ENCODE measurements at regions not wholly inside any gene's neighbourhood (a gene's known extent, or its start where the extent isn't known, plus 50 kb on each side); places are given as distances from the start of the nearest gene placed in this dataset.

DNA sequence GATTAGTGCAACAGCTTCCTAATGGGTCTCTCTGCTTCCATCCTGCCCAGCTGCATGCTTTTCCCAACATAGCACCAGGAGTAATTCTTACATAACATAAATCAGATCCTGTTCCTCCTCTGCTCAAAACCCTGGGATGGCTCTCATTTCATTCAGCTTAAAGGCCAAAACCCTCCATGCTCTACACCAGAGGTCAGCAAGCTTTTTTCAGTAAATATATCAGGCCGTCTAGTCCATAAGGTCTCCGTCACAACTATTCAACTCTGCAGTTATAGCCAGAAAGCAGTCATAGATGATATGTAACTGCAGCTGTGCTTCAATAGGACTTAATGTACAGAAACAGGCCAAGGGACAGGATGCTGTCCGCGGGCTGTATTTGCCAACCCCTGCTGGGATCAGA, 202.8 kb upstream of the UBE2E2 start:
- FAIRE-seq: no peak
- 96% methylated on average over 4 of the region's 4 CpGs; no CpG with 5 or more reads in 1 of the 2 experiments for WGBS, 2 experiments (ENCODE audit: extremely low coverage in 1 of 2, insufficient coverage in 1 of 2, insufficient read length in 1 of 2, insufficient replicate concordance in 2 of 2, low coverage in 1 of 2, low lambda C conversion rate in 2 of 2, missing lambda C conversion rate in 1 of 2)

More for the DNA sequence above, 202.8 kb upstream of the UBE2E2 start:
- Histone ChIP-seq H3K14ac (ENCODE audit: insufficient read length) (no peak overlapping the region), H3K4ac (replicated peaks; ENCODE audit: insufficient read length, low read depth, low read length) (no peak overlapping the region), H2BK120ac (replicated peaks; ENCODE audit: low read depth, low read length) (no peak overlapping the region), H2BK20ac (ENCODE audit: low read length) (no peak overlapping the region), H2BK5ac (ENCODE audit: low read depth, low read length) (no peak overlapping the region), H3K9me3 (ENCODE audit: insufficient read depth in 2 of 2, low read depth in 1 of 2, low read length in 1 of 2) (no peaks in the 10 kb centered on the region), H3K27ac (ENCODE audit: low read depth, low read length) (no peak overlapping the region), H3K18ac (ENCODE audit: extremely low read depth, low read length) (no peak overlapping the region), H2BK15ac (ENCODE audit: low read length) (no peak overlapping the region), H4K5ac (ENCODE audit: insufficient read length, low read depth, low read length) (no peak overlapping the region), H4K20me1 (replicated peaks in 1 of 2; ENCODE audit: control insufficient read depth in 1 of 2, insufficient read depth in 2 of 2, low read length in 2 of 2) (no peaks in the 10 kb centered on the region), H3K36me3 (ENCODE audit: control insufficient read depth in 2 of 4, insufficient read depth in 4 of 4, low read length in 3 of 4) (no peaks in the 10 kb centered on the region), H3K4me3 (ENCODE audit: extremely low read depth in 1 of 4, insufficient read depth in 2 of 4, low read depth in 3 of 4, low read length in 4 of 4) (no peak overlapping the region), H3K56ac (replicated peaks; ENCODE audit: insufficient read length, low read depth, low read length) (no peak overlapping the region), H2AK5ac (ENCODE audit: low read depth, low read length) (no peak overlapping the region), H3K23ac (ENCODE audit: insufficient read length) (no peak overlapping the region), H3K27me3 (replicated peaks in 1 of 4; ENCODE audit: control insufficient read depth in 3 of 4, extremely low read depth in 1 of 4, insufficient read depth in 3 of 4, low read length in 3 of 4) (no peaks in the 10 kb centered on the region), H3K23me2 (ENCODE audit: low read depth, low read length) (no peaks in the 10 kb centered on the region), H2BK12ac (ENCODE audit: low read depth, low read length) (no peak overlapping the region), H3K79me2 (ENCODE audit: control insufficient read depth in 1 of 2, insufficient read depth in 2 of 2, low read length in 2 of 2) (no peaks in the 10 kb centered on the region), H4K8ac (ENCODE audit: extremely low read depth, insufficient read depth, low read length) (no peak overlapping the region), H4K91ac (replicated peaks; ENCODE audit: insufficient read length, low read length) (no peak overlapping the region), H3K4me2 (ENCODE audit: insufficient read depth in 1 of 2, low read depth in 2 of 2, low read length in 2 of 2) (no peak overlapping the region), H3K9ac (replicated peaks in 1 of 4; ENCODE audit: extremely low read depth in 1 of 4, low read depth in 3 of 4, low read length in 3 of 4) (no peak overlapping the region), H3K79me1 (ENCODE audit: low read depth, low read length) (no peaks in the 10 kb centered on the region), H2AFZ (ENCODE audit: low read length) (no peak overlapping the region), H3K4me1 (replicated peaks in 1 of 4; ENCODE audit: control insufficient read depth in 3 of 4, insufficient read depth in 4 of 4, low read length in 3 of 4) (no peaks in the 10 kb centered on the region)
- ChIA-PET CTCF (ENCODE audit: partially characterized antibody) (no interaction called here), POLR2A (ENCODE audit: partially characterized antibody) (no interaction called here)
- TF ChIP-seq NRF1 (IDR thresholded peaks at IDR 0.05; ENCODE audit: low read depth, low read length) (no peak), SIN3A (conservative IDR thresholded peaks at IDR 0.05 in 1 of 2, IDR thresholded peaks at IDR 0.05 in 1 of 2; ENCODE audit: low read depth in 1 of 2, low read length in 2 of 2) (no peak), GABPA (IDR thresholded peaks at IDR 0.05; ENCODE audit: borderline replicate concordance, insufficient read depth, low read length) (no peak), YY1 (IDR thresholded peaks at IDR 0.05; ENCODE audit: low read depth, low read length) (no peak), TEAD4 (IDR thresholded peaks at IDR 0.05; ENCODE audit: low read depth, low read length) (no peak), TAF1 (IDR thresholded peaks at IDR 0.05; ENCODE audit: low read depth, low read length) (no peak), HDAC6 (IDR thresholded peaks at IDR 0.05; ENCODE audit: low read depth, low read length) (no peak)
- no peak for DNase-seq (ENCODE audit: low read depth in 1 of 2, low spot score in 2 of 2)

Measured in H1 (cell line).